ENCODE measurements at regions not wholly inside any gene's neighbourhood (a gene's known extent, or its start where the extent isn't known, plus 50 kb on each side); places are given as distances from the start of the nearest gene placed in this dataset.

DNA sequence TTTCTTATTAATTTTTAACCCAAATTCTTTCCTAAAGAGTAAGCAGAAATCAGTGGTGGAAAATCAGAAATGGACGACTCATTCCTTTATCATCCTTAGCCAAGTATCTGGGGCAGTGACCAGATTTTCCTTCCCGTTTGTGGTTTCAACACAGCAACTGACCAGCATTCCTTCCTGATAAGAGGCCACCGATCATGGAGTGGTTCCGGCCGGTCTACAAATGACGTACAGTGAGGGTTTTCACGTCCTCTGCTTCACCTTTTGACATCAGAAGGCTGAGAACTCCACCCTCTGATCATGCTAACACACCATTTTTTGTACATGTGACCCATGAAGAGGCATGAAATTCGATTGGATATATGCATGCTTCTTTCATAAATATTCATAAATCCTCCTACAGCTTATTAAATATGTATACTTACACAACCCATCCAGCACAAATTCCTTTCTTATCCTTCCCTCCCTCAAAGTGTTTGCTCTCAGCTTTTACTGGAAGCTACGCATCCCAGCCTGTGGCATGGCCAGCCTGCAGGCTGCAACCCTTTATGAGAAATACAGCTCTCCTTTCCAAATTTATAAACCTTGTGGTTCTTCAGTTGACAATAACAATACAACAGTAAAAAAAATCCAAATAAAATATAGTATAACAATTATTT is 173.0 kb upstream of the CASK start:
- TF ChIP-seq, protein P1, sequence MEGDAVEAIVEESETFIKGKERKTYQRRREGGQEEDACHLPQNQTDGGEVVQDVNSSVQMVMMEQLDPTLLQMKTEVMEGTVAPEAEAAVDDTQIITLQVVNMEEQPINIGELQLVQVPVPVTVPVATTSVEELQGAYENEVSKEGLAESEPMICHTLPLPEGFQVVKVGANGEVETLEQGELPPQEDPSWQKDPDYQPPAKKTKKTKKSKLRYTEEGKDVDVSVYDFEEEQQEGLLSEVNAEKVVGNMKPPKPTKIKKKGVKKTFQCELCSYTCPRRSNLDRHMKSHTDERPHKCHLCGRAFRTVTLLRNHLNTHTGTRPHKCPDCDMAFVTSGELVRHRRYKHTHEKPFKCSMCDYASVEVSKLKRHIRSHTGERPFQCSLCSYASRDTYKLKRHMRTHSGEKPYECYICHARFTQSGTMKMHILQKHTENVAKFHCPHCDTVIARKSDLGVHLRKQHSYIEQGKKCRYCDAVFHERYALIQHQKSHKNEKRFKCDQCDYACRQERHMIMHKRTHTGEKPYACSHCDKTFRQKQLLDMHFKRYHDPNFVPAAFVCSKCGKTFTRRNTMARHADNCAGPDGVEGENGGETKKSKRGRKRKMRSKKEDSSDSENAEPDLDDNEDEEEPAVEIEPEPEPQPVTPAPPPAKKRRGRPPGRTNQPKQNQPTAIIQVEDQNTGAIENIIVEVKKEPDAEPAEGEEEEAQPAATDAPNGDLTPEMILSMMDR (IDR thresholded peaks at IDR 0.05; ENCODE audit: low read length): no peak
- TF ChIP-seq EZH2 (IDR thresholded peaks at IDR 0.05; ENCODE audit: borderline replicate concordance, low read length): no peak

All from OCI-LY1 (cell line).